Mesenchymal stem cell (in vitro differentiated cells and primary cell): ENCODE measurements at regions not wholly inside any gene's neighbourhood (a gene's known extent, or its start where the extent isn't known, plus 50 kb on each side); places are given as distances from the start of the nearest gene placed in this dataset.

Experiments used
- DNase-seq: peaks from one replicate; pipeline ENCODE4 v3.0.0-alpha.2; 2013
- H2AFZ ChIP-seq: one replicate; pipeline ENCODE4 v1.6.1; 2013; ENCODE audit warnings: low read depth, mild to moderate bottlenecking, control low read depth, inconsistent platforms, low read length, moderate library complexity
- H2AK5ac ChIP-seq: 2 replicates; pipeline ENCODE4 v1.6.1; 2013; ENCODE audit warnings: low read length, moderate library complexity, mild to moderate bottlenecking, inconsistent platforms; ENCODE audit not compliant: severe bottlenecking
- H2BK120ac ChIP-seq: one replicate; pipeline ENCODE4 v1.6.1; 2013; ENCODE audit warnings: low read depth, mild to moderate bottlenecking, inconsistent platforms, low read length, moderate library complexity
- H2BK12ac ChIP-seq, 2 experiments: one replicate each; pipeline ENCODE4 v1.6.1; 2013; ENCODE audit warnings: inconsistent platforms in 2 of 2, low read length in 2 of 2, mild to moderate bottlenecking in 2 of 2, moderate library complexity in 2 of 2, control low read depth in 1 of 2
- H2BK15ac ChIP-seq: one replicate; pipeline ENCODE4 v1.6.1; 2013; ENCODE audit warnings: mild to moderate bottlenecking, low read depth, inconsistent platforms; ENCODE audit not compliant: poor library complexity, severe bottlenecking
- H2BK5ac ChIP-seq: 2 replicates; pipeline ENCODE4 v1.6.1; 2013; ENCODE audit warnings: low read depth, mild to moderate bottlenecking, low read length, control low read depth, inconsistent platforms; ENCODE audit not compliant: poor library complexity, severe bottlenecking
- H3K14ac ChIP-seq, 2 experiments: one replicate each; pipeline ENCODE4 v1.6.1; 2013; ENCODE audit warnings: inconsistent platforms in 2 of 2, low read length in 2 of 2, control low read depth in 1 of 2, mild to moderate bottlenecking in 1 of 2, moderate library complexity in 1 of 2
- H3K18ac ChIP-seq, 2 experiments: one replicate each; pipeline ENCODE4 v1.6.1; 2013; ENCODE audit warnings: inconsistent platforms in 2 of 2, low read length in 2 of 2, control low read depth in 1 of 2, low read depth in 1 of 2, mild to moderate bottlenecking in 1 of 2
- H3K23ac ChIP-seq, 2 experiments: one replicate each; pipeline ENCODE4 v1.6.1; 2013; ENCODE audit warnings: inconsistent platforms in 2 of 2, low read length in 2 of 2, mild to moderate bottlenecking in 2 of 2, moderate library complexity in 2 of 2, control low read depth in 1 of 2
- H3K27ac ChIP-seq: 2 replicates; pipeline ENCODE4 v1.5.1; 2013; ENCODE audit warnings: mild to moderate bottlenecking, moderate library complexity, low read length, control low read depth, inconsistent platforms; ENCODE audit not compliant: poor library complexity, severe bottlenecking
- H3K27me3 ChIP-seq, 2 experiments: 2 replicates each; pipeline versions ENCODE4 v1.6.1 to v1.7.0; 2013; ENCODE audit warnings: low read length in 2 of 2, mild to moderate bottlenecking in 2 of 2, moderate library complexity in 2 of 2, control low read depth in 1 of 2, inconsistent platforms in 1 of 2; ENCODE audit not compliant: control insufficient read depth in 1 of 2, insufficient read depth in 1 of 2
- H3K36me3 ChIP-seq, 2 experiments: 2 replicates each; pipeline versions ENCODE4 v1.6.1 to v1.7.0; 2013; ENCODE audit warnings: low read length in 2 of 2, control low read depth in 1 of 2, inconsistent platforms in 1 of 2, low read depth in 1 of 2, mild to moderate bottlenecking in 1 of 2; ENCODE audit not compliant: insufficient read depth in 2 of 2, control insufficient read depth in 1 of 2
- H3K4ac ChIP-seq, 2 experiments: one replicate each; pipeline ENCODE4 v1.6.1; 2013; ENCODE audit warnings: inconsistent platforms in 2 of 2, low read length in 2 of 2, mild to moderate bottlenecking in 2 of 2, moderate library complexity in 2 of 2, control low read depth in 1 of 2, low read depth in 1 of 2
- H3K4me1 ChIP-seq: 2 replicates; pipeline ENCODE4 v1.6.1; 2013; ENCODE audit warnings: low read depth, low read length, control low read depth; ENCODE audit not compliant: control insufficient read depth, insufficient read depth
- H3K4me2 ChIP-seq: 2 replicates; pipeline ENCODE4 v1.6.1; 2013; ENCODE audit warnings: low read length, mild to moderate bottlenecking, inconsistent platforms; ENCODE audit not compliant: poor library complexity, severe bottlenecking
- H3K4me3 ChIP-seq, 2 experiments: 2 replicates each; pipeline versions ENCODE4 v1.5.1 to v1.7.0; 2013; ENCODE audit warnings: low read length in 2 of 2, mild to moderate bottlenecking in 2 of 2, control low read depth in 1 of 2, low read depth in 1 of 2; ENCODE audit not compliant: insufficient read depth in 1 of 2
- H3K79me1 ChIP-seq: replicated peaks from 2 replicates; pipeline ENCODE4 v1.6.1; 2013; ENCODE audit warnings: mild to moderate bottlenecking, control low read depth, low read length, inconsistent platforms; ENCODE audit not compliant: poor library complexity, severe bottlenecking
- H3K9ac ChIP-seq: 2 replicates; pipeline ENCODE4 v1.7.0; 2013; ENCODE audit warnings: mild to moderate bottlenecking, low read length, moderate library complexity
- H3K9me3 ChIP-seq: 2 replicates; pipeline ENCODE4 v1.7.0; 2013; ENCODE audit warnings: mild to moderate bottlenecking, low read length; ENCODE audit not compliant: control insufficient read depth
- H4K8ac ChIP-seq: one replicate; pipeline ENCODE4 v1.6.1; 2013; ENCODE audit warnings: inconsistent platforms, mild to moderate bottlenecking, low read length, moderate library complexity
- H4K91ac ChIP-seq: one replicate; pipeline ENCODE4 v1.6.1; 2013; ENCODE audit warnings: mild to moderate bottlenecking, low read length, inconsistent platforms
- WGBS: methylation state at CpG from one replicate; pipeline ENCODE4 v1.1.7; 2013; ENCODE audit warnings: mixed read lengths; 5-methylcytosine and 5-hydroxymethylcytosine counted together

- no peaks in the 10 kb centered on the region for H3K4me1 ChIP-seq
- no peak overlapping the region for H4K8ac ChIP-seq
- H3K4ac ChIP-seq, result no peak overlapping the region
- H4K91ac ChIP-seq, result no peak overlapping the region
- H3K27me3 ChIP-seq, result no peaks in the 10 kb centered on the region
- no peak overlapping the region for H3K14ac ChIP-seq
- H3K4me2 ChIP-seq, result no peak overlapping the region
- no peak overlapping the region for H2AK5ac ChIP-seq
- H3K4me3 ChIP-seq, result no peak overlapping the region
- no peak overlapping the region for H2AFZ ChIP-seq
- H2BK15ac ChIP-seq, result no peak overlapping the region
- H2BK12ac ChIP-seq, result no peak overlapping the region
- no peak overlapping the region for H2BK120ac ChIP-seq
- no peak overlapping the region for H2BK5ac ChIP-seq
- no peak overlapping the region for H3K18ac ChIP-seq
- H3K23ac ChIP-seq, result no peak overlapping the region
- H3K9me3 ChIP-seq, result peaks cover 9% of the 10 kb centered on the region
- DNase-seq, result no peak
- H3K79me1 ChIP-seq, result no peaks in the 10 kb centered on the region
- no peak overlapping the region for H3K27ac ChIP-seq
- no peak overlapping the region for H3K9ac ChIP-seq
- H3K36me3 ChIP-seq, result no peaks in the 10 kb centered on the region
Measured at GRCh38 chr3:96370637-96371036, 443.8 kb upstream of the EPHA6 start.

GRCh38 chr3:96410006-96410730 is 404.2 kb upstream of the EPHA6 start:
- no peaks in the 10 kb centered on the region for H3K79me1 ChIP-seq
- H4K91ac ChIP-seq, result no peak overlapping the region
- H2AFZ ChIP-seq, result no peak overlapping the region
- H2BK12ac ChIP-seq, result no peak overlapping the region
- H3K4ac ChIP-seq, result no peak overlapping the region
- no peak overlapping the region for H3K4me2 ChIP-seq
- no peaks in the 10 kb centered on the region for H3K36me3 ChIP-seq
- H2AK5ac ChIP-seq, result no peak overlapping the region
- no peak overlapping the region for H3K14ac ChIP-seq
- H3K23ac ChIP-seq, result no peak overlapping the region
- no peak overlapping the region for H4K8ac ChIP-seq
- H3K9me3 ChIP-seq, result peaks cover 3% of the 10 kb centered on the region
- no peak overlapping the region for H3K27ac ChIP-seq
- H2BK5ac ChIP-seq, result no peak overlapping the region
- H2BK15ac ChIP-seq, result no peak overlapping the region
- no peak overlapping the region for H2BK120ac ChIP-seq
- WGBS, result 38% methylated on average over 1 of the region's 1 CpG
- no peaks in the 10 kb centered on the region for H3K27me3 ChIP-seq
- no peak overlapping the region for H3K4me3 ChIP-seq
- no peaks in the 10 kb centered on the region for H3K4me1 ChIP-seq
- H3K18ac ChIP-seq, result no peak overlapping the region
- H3K9ac ChIP-seq, result no peak overlapping the region
- DNase-seq, result no peak

- Histone ChIP-seq H3K23ac (no peak overlapping the region), H2BK120ac (no peak overlapping the region), H3K4me1 (no peaks in the 10 kb centered on the region), H3K79me1 (no peaks in the 10 kb centered on the region), H3K9me3 (no peaks in the 10 kb centered on the region), H2AK5ac (no peak overlapping the region), H3K4me3 (no peak overlapping the region), H3K27ac (no peak overlapping the region), H2BK5ac (no peak overlapping the region), H2BK12ac (no peak overlapping the region), H3K4ac (no peak overlapping the region), H4K91ac (no peak overlapping the region), H3K9ac (no peak overlapping the region), H2AFZ (no peak overlapping the region), H3K27me3 (no peaks in the 10 kb centered on the region), H3K36me3 (no peaks in the 10 kb centered on the region), H3K14ac (no peak overlapping the region), H3K18ac (no peak overlapping the region), H2BK15ac (no peak overlapping the region), H3K4me2 (no peak overlapping the region), H4K8ac (no peak overlapping the region)
- 89% methylated on average over 2 of the region's 5 CpGs for WGBS
- no peak for DNase-seq
Measured at GRCh38 chr3:96416549-96417255, 397.7 kb upstream of the EPHA6 start.

- Histone ChIP-seq H3K4me1 (no peaks in the 10 kb centered on the region), H3K4me2 (no peak overlapping the region), H4K91ac (no peak overlapping the region), H2AFZ (no peak overlapping the region), H4K8ac (no peak overlapping the region), H3K9me3 (no peaks in the 10 kb centered on the region), H3K27me3 (no peaks in the 10 kb centered on the region), H3K4ac (no peak overlapping the region), H3K4me3 (no peak overlapping the region), H2AK5ac (no peak overlapping the region), H3K18ac (no peak overlapping the region), H3K9ac (no peak overlapping the region), H3K79me1 (no peaks in the 10 kb centered on the region), H3K14ac (no peak overlapping the region), H2BK12ac (no peak overlapping the region), H2BK5ac (no peak overlapping the region), H2BK15ac (no peak overlapping the region), H3K36me3 (no peaks in the 10 kb centered on the region), H3K23ac (no peak overlapping the region), H2BK120ac (no peak overlapping the region), H3K27ac (no peak overlapping the region)
- DNase-seq, result no peak
Measured at GRCh38 chr3:96428097-96428496, 386.3 kb upstream of the EPHA6 start.
